Esophagus muscularis mucosa (tissue), 4 donors: ENCODE measurements at regions not wholly inside any gene's neighbourhood (a gene's known extent, or its start where the extent isn't known, plus 50 kb on each side); places are given as distances from the start of the nearest gene placed in this dataset.

Source experiments
- EP300 ChIP-seq: sonication (generic); formaldehyde crosslinking; IDR thresholded peaks from one replicate; pipeline ENCODE4 v1.6.1; 2017; ENCODE audit warnings: antibody characterized with exemption
- POLR2A ChIP-seq: fragments of 450-650 bp; IDR thresholded peaks from one replicate; pipeline ENCODE4 v1.6.1; 2017; ENCODE audit warnings: antibody characterized with exemption, moderate library complexity, mild to moderate bottlenecking, low read depth
- POLR2AphosphoS5 ChIP-seq, 2 donors: sonication (generic); formaldehyde crosslinking; IDR thresholded peaks; one replicate each; pipeline ENCODE4 v1.6.1; 2017; ENCODE audit warnings: antibody characterized with exemption in 2 of 2
- TF ChIP-seq, protein P1 (sequence below), 3 experiments: fragments of 200-600 bp in 2 of 3; fragments of 450-650 bp in 1 of 3; sonication (generic) in 2 of 3; IDR thresholded peaks; one replicate each; pipeline ENCODE4 v1.5.1; 2017 to 2019; ENCODE audit warnings: antibody characterized with exemption in 3 of 3, mild to moderate bottlenecking in 2 of 3, moderate library complexity in 1 of 3

DNA sequence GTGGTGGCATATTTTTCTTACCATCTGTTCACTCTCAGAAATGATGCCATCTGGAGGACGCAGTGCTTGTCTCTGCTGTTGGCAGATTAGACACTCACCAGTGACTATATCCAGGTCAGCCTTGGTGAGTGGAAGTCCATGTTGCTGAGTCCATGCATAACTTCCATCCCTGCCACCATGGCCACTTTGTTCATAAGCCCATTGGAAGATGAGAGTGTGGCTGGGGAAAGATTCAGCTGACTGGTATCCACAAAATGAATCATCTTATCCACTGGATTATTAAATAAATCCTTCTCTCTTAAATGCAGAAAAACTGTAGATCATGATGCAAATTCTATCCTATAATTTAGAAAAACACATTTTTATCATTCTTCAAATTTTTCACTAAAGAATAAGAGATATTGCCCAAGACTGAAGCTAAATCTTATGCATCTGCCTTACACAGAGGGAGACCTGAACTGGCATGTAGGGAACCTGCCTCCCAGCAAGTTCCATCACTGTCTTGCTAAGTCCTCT is 726.9 kb downstream of the TNS3 start:
- TF ChIP-seq, protein P1, sequence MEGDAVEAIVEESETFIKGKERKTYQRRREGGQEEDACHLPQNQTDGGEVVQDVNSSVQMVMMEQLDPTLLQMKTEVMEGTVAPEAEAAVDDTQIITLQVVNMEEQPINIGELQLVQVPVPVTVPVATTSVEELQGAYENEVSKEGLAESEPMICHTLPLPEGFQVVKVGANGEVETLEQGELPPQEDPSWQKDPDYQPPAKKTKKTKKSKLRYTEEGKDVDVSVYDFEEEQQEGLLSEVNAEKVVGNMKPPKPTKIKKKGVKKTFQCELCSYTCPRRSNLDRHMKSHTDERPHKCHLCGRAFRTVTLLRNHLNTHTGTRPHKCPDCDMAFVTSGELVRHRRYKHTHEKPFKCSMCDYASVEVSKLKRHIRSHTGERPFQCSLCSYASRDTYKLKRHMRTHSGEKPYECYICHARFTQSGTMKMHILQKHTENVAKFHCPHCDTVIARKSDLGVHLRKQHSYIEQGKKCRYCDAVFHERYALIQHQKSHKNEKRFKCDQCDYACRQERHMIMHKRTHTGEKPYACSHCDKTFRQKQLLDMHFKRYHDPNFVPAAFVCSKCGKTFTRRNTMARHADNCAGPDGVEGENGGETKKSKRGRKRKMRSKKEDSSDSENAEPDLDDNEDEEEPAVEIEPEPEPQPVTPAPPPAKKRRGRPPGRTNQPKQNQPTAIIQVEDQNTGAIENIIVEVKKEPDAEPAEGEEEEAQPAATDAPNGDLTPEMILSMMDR (IDR thresholded peaks at IDR 0.05) = no peak
- TF ChIP-seq POLR2A (no peak), EP300 (no peak), POLR2AphosphoS5 (IDR thresholded peaks at IDR 0.05) (no peak)
